ENCODE measurements at regions not wholly inside any gene's neighbourhood (a gene's known extent, or its start where the extent isn't known, plus 50 kb on each side); places are given as distances from the start of the nearest gene placed in this dataset.

GRCh38 chr1:239538239-239538988 lies 152.0 kb downstream of the CHRM3 start:
- no peak overlapping the region for H3K27ac ChIP-seq
- no peak for DNase-seq (ENCODE audit: low spot score)
- no peak overlapping the region for H2AFZ ChIP-seq
- H3K4me2 ChIP-seq, result no peak overlapping the region
- no peak overlapping the region for H3K4me3 ChIP-seq
- no peaks in the 10 kb centered on the region for H3K36me3 ChIP-seq (replicated peaks; ENCODE audit: insufficient read depth, low read depth)
- no peaks in the 10 kb centered on the region for H3K79me2 ChIP-seq
- no peaks in the 10 kb centered on the region for H3K27me3 ChIP-seq
- no peaks in the 10 kb centered on the region for H3K9me2 ChIP-seq (replicated peaks; ENCODE audit: insufficient read depth)
- TF ChIP-seq EZH2 (IDR thresholded peaks at IDR 0.05; ENCODE audit: borderline replicate concordance), result no peak
- H4K20me1 ChIP-seq (ENCODE audit: insufficient read depth, poor library complexity, severe bottlenecking), result no peaks in the 10 kb centered on the region
- no peaks in the 10 kb centered on the region for H3K9me3 ChIP-seq (ENCODE audit: low read depth)
- no peaks in the 10 kb centered on the region for H3K4me1 ChIP-seq (ENCODE audit: insufficient read depth)
- 51% methylated on average over 2 of the region's 2 CpGs for WGBS (ENCODE audit: low lambda C conversion rate, missing lambda C conversion rate)

- H3K27me3 ChIP-seq, result no peaks in the 10 kb centered on the region
- 90% methylated on average over 2 of the region's 2 CpGs for WGBS (ENCODE audit: low lambda C conversion rate, missing lambda C conversion rate)
- no peaks in the 10 kb centered on the region for H4K20me1 ChIP-seq (ENCODE audit: insufficient read depth, poor library complexity, severe bottlenecking)
- TF ChIP-seq CTCF (IDR thresholded peaks at IDR 0.05; ENCODE audit: poor library complexity) (no peak), EZH2phosphoT487 (IDR thresholded peaks at IDR 0.05; ENCODE audit: low read depth, severe bottlenecking, unreplicated experiment) (no peak), EZH2 (IDR thresholded peaks at IDR 0.05; ENCODE audit: borderline replicate concordance) (no peak)
- no peaks in the 10 kb centered on the region for H3K79me2 ChIP-seq
- no peak overlapping the region for H2AFZ ChIP-seq
- H3K27ac ChIP-seq, result no peak overlapping the region
- H3K4me1 ChIP-seq (ENCODE audit: insufficient read depth), result no peaks in the 10 kb centered on the region
- H3K4me2 ChIP-seq, result no peak overlapping the region
- no peak overlapping the region for H3K4me3 ChIP-seq
- no peaks in the 10 kb centered on the region for H3K9me2 ChIP-seq (replicated peaks; ENCODE audit: insufficient read depth)
- no peak for DNase-seq (ENCODE audit: low spot score)
- H3K36me3 ChIP-seq (replicated peaks; ENCODE audit: insufficient read depth, low read depth), result no peaks in the 10 kb centered on the region
- no peaks in the 10 kb centered on the region for H3K9me3 ChIP-seq (ENCODE audit: low read depth)
Observed at GRCh38 chr1:239539051-239539450, 152.7 kb downstream of the CHRM3 start.

DNA sequence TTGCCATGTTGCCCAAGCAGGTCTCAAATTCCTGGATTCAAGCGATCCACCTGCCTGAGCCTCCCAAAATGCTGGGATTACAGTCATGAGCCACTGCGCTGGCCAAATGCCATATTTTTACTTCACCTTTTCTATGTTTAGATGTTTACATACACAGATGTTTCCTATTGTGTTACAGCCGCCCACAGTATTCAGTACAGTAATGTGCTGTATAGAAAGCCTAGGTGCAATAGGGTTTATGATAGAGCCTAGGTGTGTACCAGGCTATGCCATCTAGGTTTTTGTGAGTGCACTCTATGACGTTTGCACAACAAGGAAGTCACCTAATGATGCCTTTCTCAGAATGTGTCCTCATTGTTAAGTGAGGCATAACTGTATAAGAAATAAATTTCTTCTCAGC lies 153.4 kb downstream of the CHRM3 start:
- Histone ChIP-seq H3K4me3 (no peak overlapping the region), H3K27ac (no peak overlapping the region), H3K27me3 (no peaks in the 10 kb centered on the region), H3K4me1 (ENCODE audit: insufficient read depth) (no peaks in the 10 kb centered on the region), H3K36me3 (replicated peaks; ENCODE audit: insufficient read depth, low read depth) (no peaks in the 10 kb centered on the region), H3K4me2 (no peak overlapping the region), H3K79me2 (no peaks in the 10 kb centered on the region), H4K20me1 (ENCODE audit: insufficient read depth, poor library complexity, severe bottlenecking) (no peaks in the 10 kb centered on the region), H3K9me3 (ENCODE audit: low read depth) (no peaks in the 10 kb centered on the region), H2AFZ (no peak overlapping the region), H3K9me2 (replicated peaks; ENCODE audit: insufficient read depth) (no peaks in the 10 kb centered on the region)
- DNase-seq (ENCODE audit: low spot score), result no peak
- WGBS (ENCODE audit: low lambda C conversion rate, missing lambda C conversion rate), result 86% methylated on average over 4 of the region's 4 CpGs
- no peak for TF ChIP-seq EZH2phosphoT487 (IDR thresholded peaks at IDR 0.05; ENCODE audit: low read depth, severe bottlenecking, unreplicated experiment)
- no peak for TF ChIP-seq CTCF (IDR thresholded peaks at IDR 0.05; ENCODE audit: poor library complexity)
- TF ChIP-seq EZH2 (IDR thresholded peaks at IDR 0.05; ENCODE audit: borderline replicate concordance), result no peak

- TF ChIP-seq EZH2 (IDR thresholded peaks at IDR 0.05; ENCODE audit: borderline replicate concordance) (no peak), EZH2phosphoT487 (IDR thresholded peaks at IDR 0.05; ENCODE audit: low read depth, severe bottlenecking, unreplicated experiment) (no peak), CTCF (IDR thresholded peaks at IDR 0.05; ENCODE audit: poor library complexity) (no peak)
- H2AFZ ChIP-seq, result no peak overlapping the region
- no peaks in the 10 kb centered on the region for H3K36me3 ChIP-seq (replicated peaks; ENCODE audit: insufficient read depth, low read depth)
- no peak for DNase-seq (ENCODE audit: low spot score)
- no peak overlapping the region for H3K4me3 ChIP-seq
- 91% methylated on average over 2 of the region's 2 CpGs for WGBS (ENCODE audit: low lambda C conversion rate, missing lambda C conversion rate)
- no peaks in the 10 kb centered on the region for H3K9me3 ChIP-seq (ENCODE audit: low read depth)
- H3K27ac ChIP-seq, result no peak overlapping the region
- H3K4me1 ChIP-seq (ENCODE audit: insufficient read depth), result no peaks in the 10 kb centered on the region
- no peaks in the 10 kb centered on the region for H3K79me2 ChIP-seq
- H3K9me2 ChIP-seq (replicated peaks; ENCODE audit: insufficient read depth), result no peaks in the 10 kb centered on the region
- no peaks in the 10 kb centered on the region for H4K20me1 ChIP-seq (ENCODE audit: insufficient read depth, poor library complexity, severe bottlenecking)
- no peaks in the 10 kb centered on the region for H3K27me3 ChIP-seq
- no peak overlapping the region for H3K4me2 ChIP-seq
Observed at GRCh38 chr1:239543873-239544272, 157.5 kb downstream of the CHRM3 start.

Measured in hepatocyte (in vitro differentiated cells).